ENCODE measurements at regions not wholly inside any gene's neighbourhood (a gene's known extent, or its start where the extent isn't known, plus 50 kb on each side); places are given as distances from the start of the nearest gene placed in this dataset.

DNA sequence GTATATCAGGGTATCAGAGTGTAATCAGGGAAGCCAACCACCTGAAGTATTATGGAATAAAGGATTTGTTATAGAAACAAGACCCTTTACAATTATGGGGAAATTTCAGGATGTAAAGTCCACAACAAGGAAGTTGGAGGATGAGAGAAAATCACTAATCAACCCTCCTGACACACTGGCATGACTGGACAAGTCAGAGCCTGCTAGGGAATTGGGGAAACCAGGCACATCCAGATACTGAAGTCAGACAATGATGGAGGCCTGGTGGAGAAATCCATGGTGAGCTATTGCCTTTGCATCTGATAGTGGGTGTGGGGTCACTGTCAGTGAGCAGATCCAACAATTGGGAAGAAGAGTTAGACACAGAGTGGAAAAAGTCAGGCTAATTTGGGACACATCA lies 158.8 kb upstream of the FBXO11 start:
- Histone ChIP-seq H3K27ac (no peak overlapping the region), H3K36me3 (no peaks in the 10 kb centered on the region), H3K9me3 (no peaks in the 10 kb centered on the region), H3K4me3 (no peak overlapping the region), H3K27me3 (no peaks in the 10 kb centered on the region), H3K4me1 (no peaks in the 10 kb centered on the region)
- no peak for ATAC-seq
- TF ChIP-seq POLR2AphosphoS5 (IDR thresholded peaks at IDR 0.05) = no peak
- no peak for TF ChIP-seq EP300 (IDR thresholded peaks at IDR 0.05)
- TF ChIP-seq, protein P1, sequence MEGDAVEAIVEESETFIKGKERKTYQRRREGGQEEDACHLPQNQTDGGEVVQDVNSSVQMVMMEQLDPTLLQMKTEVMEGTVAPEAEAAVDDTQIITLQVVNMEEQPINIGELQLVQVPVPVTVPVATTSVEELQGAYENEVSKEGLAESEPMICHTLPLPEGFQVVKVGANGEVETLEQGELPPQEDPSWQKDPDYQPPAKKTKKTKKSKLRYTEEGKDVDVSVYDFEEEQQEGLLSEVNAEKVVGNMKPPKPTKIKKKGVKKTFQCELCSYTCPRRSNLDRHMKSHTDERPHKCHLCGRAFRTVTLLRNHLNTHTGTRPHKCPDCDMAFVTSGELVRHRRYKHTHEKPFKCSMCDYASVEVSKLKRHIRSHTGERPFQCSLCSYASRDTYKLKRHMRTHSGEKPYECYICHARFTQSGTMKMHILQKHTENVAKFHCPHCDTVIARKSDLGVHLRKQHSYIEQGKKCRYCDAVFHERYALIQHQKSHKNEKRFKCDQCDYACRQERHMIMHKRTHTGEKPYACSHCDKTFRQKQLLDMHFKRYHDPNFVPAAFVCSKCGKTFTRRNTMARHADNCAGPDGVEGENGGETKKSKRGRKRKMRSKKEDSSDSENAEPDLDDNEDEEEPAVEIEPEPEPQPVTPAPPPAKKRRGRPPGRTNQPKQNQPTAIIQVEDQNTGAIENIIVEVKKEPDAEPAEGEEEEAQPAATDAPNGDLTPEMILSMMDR (IDR thresholded peaks at IDR 0.05) = no peak
- no peak for TF ChIP-seq POLR2A (IDR thresholded peaks at IDR 0.05)

DNA sequence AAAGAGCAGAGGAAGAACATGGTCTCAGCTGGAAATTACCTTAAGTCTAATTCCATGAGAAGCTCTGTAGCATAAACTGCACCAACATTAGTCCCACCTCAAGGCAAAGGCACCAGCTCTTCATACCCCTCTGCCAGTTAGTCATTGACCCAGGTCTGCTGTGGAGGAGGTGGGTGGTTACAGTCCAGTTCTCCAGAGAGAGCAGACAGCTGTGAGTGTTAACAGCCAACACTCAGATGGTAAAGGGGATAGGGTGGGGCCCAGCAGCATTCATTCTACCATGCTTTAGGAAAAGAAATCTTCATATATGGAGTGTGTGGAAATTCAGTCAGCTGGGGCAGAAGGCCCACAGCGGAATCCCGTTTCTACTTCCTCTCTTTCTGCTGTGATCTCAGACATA lies 159.7 kb upstream of the FBXO11 start:
- Histone ChIP-seq H3K27me3 (no peaks in the 10 kb centered on the region), H3K27ac (no peak overlapping the region), H3K36me3 (no peaks in the 10 kb centered on the region), H3K4me1 (no peaks in the 10 kb centered on the region), H3K4me3 (no peak overlapping the region), H3K9me3 (no peaks in the 10 kb centered on the region)
- TF ChIP-seq POLR2A (IDR thresholded peaks at IDR 0.05) = no peak
- TF ChIP-seq POLR2AphosphoS5 (IDR thresholded peaks at IDR 0.05) = no peak
- no peak for TF ChIP-seq EP300 (IDR thresholded peaks at IDR 0.05)
- no peak for ATAC-seq
- 20 to 86% methylated on average over 1 to 2 of the region's 2 CpGs for WGBS, 2 donors (ENCODE audit: low coverage in 1 of 2)

DNA sequence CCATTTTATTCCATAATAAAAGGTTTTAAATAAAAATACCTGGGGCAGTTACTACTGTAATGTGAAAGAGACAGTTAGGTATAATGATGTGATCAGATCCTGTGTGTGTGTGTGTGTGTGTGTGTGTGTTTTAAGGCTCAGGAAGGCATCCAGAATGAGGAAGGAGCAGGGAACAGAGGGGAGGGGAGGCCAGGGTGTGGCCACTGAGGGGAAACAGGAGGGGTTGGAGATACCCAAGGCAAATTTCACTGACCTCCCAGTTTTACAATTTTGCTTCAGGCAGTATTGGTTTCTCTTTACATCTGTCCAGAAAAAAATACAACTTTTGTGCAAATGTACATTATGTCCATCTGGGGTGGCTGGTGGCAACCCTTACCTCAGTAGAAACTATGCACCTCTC lies 163.5 kb upstream of the FBXO11 start:
- TF ChIP-seq EP300 (IDR thresholded peaks at IDR 0.05) (no peak), POLR2AphosphoS5 (IDR thresholded peaks at IDR 0.05) (no peak), POLR2A (IDR thresholded peaks at IDR 0.05) (no peak)
- TF ChIP-seq, protein P1 (IDR thresholded peaks at IDR 0.05) = no peak
- no peaks in the 10 kb centered on the region for H3K27me3 ChIP-seq
- H3K36me3 ChIP-seq = no peaks in the 10 kb centered on the region
- no peak overlapping the region for H3K4me3 ChIP-seq
- no peak for ATAC-seq
- H3K4me1 ChIP-seq = no peaks in the 10 kb centered on the region
- H3K9me3 ChIP-seq = no peaks in the 10 kb centered on the region
- no peak overlapping the region for H3K27ac ChIP-seq

DNA sequence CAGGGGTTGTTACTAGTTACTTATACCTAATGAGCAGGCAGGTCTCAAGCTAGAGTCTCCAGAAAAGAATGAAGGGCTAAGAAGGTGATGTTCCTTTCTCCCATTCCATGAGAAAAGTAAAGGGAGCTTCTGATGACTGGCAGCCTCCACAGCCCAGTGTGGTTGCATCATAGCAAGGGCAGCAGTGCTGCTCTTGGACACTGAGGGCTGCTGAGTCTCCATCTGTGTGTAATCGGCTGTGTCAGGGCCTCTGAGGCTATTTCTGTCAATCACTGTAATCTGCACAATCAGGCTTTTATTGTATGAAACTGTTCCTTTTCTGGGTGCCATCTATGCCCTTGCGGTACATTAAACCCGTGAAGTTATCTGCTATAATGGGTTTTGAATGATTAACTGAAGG lies 164.1 kb upstream of the FBXO11 start:
- no peaks in the 10 kb centered on the region for H3K9me3 ChIP-seq

DNA sequence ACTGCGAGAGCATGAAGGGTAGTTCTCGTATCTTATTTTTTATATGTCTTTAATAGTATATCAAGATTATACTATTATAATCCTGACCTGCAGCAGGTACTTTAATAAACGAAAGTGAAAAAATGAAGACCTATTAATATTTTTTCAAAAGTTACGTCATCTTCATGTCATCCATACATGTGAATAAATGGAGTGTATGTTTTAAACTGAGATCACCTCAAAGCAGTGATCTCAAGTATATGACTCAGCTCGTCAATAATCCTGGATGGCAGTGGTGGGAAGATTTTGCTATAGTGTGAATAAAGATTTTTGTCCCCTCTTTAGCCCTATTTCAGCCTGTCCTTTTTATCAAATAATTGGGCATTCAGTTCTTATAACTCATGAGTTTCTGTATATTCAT lies 166.3 kb upstream of the FBXO11 start:
- H3K9me3 ChIP-seq = no peaks in the 10 kb centered on the region
- no peak overlapping the region for H3K27ac ChIP-seq
- WGBS, 2 donors (ENCODE audit: low coverage in 1 of 2) = 75 to 91% methylated on average over 4 to 5 of the region's 5 CpGs
- H3K36me3 ChIP-seq = no peaks in the 10 kb centered on the region
- H3K4me1 ChIP-seq = no peaks in the 10 kb centered on the region
- TF ChIP-seq EP300 (IDR thresholded peaks at IDR 0.05) (no peak), POLR2A (IDR thresholded peaks at IDR 0.05) (no peak), POLR2AphosphoS5 (IDR thresholded peaks at IDR 0.05) (no peak)
- TF ChIP-seq, protein P1 (IDR thresholded peaks at IDR 0.05) = no peak
- no peak for ATAC-seq
- no peak overlapping the region for H3K4me3 ChIP-seq
- no peaks in the 10 kb centered on the region for H3K27me3 ChIP-seq

More for the DNA sequence above, 164.1 kb upstream of the FBXO11 start:
- Histone ChIP-seq H3K4me1 (no peaks in the 10 kb centered on the region), H3K27me3 (no peaks in the 10 kb centered on the region), H3K27ac (no peak overlapping the region), H3K36me3 (no peaks in the 10 kb centered on the region), H3K4me3 (no peak overlapping the region)
- no peak for ATAC-seq
- no peak for TF ChIP-seq POLR2A (IDR thresholded peaks at IDR 0.05)
- TF ChIP-seq POLR2AphosphoS5 (IDR thresholded peaks at IDR 0.05) = no peak
- TF ChIP-seq EP300 (IDR thresholded peaks at IDR 0.05) = no peak
- TF ChIP-seq, protein P1 (IDR thresholded peaks at IDR 0.05) = no peak
- WGBS, 2 donors (ENCODE audit: low coverage in 1 of 2) = 82 to 86% methylated on average over 2 to 3 of the region's 3 CpGs

DNA sequence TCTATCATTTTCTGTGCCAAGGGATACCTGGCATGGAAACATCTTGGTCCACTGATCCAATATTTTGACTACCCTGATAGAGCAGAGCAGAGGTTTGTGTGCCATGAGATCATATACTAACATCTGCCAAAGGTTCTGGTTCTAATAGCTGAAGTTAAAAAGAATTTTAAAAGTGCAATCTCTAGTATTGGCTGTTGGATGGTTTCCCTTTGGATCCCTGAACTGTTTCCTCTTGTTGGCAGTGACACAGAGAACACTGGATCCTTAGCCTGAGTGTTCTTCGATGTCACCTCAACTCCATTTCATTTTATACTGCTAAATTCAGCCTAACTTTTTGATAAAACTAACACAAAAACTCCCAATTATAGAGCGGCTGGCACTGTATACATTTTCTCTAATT lies 169.3 kb upstream of the FBXO11 start:
- no peaks in the 10 kb centered on the region for H3K9me3 ChIP-seq
- no peak for TF ChIP-seq POLR2AphosphoS5 (IDR thresholded peaks at IDR 0.05)
- no peak for TF ChIP-seq EP300 (IDR thresholded peaks at IDR 0.05)
- TF ChIP-seq, protein P1 (IDR thresholded peaks at IDR 0.05) = no peak
- no peak for TF ChIP-seq POLR2A (IDR thresholded peaks at IDR 0.05)
- no peak overlapping the region for H3K27ac ChIP-seq
- H3K4me3 ChIP-seq = no peak overlapping the region
- H3K27me3 ChIP-seq = no peaks in the 10 kb centered on the region
- WGBS, 2 donors (ENCODE audit: low coverage in 1 of 2) = 62 to 73% methylated on average over 2 of the region's 2 CpGs
- H3K36me3 ChIP-seq = no peaks in the 10 kb centered on the region
- no peak for ATAC-seq
- no peaks in the 10 kb centered on the region for H3K4me1 ChIP-seq
